Neural progenitor cell (in vitro differentiated cells): ENCODE measurements at regions not wholly inside any gene's neighbourhood (a gene's known extent, or its start where the extent isn't known, plus 50 kb on each side); places are given as distances from the start of the nearest gene placed in this dataset.

Experiments
- DNase-seq: peaks from one replicate; pipeline ENCODE4 v3.0.0-alpha.2; 2016; ENCODE audit warnings: low spot score
- H2AFZ ChIP-seq: fragments of 200-600 bp; sonication (generic); replicated peaks from 2 replicates; pipeline ENCODE4 v1.6.1; 2016; ENCODE audit warnings: antibody characterized with exemption
- H3F3A ChIP-seq: fragments of 200-600 bp; sonication (generic); 2 replicates; pipeline ENCODE4 v1.6.1; 2016; ENCODE audit warnings: antibody characterized with exemption, low read depth
- H3K27ac ChIP-seq: fragments of 200-600 bp; sonication (generic); 2 replicates; pipeline ENCODE4 v1.5.1; 2016; ENCODE audit warnings: mild to moderate bottlenecking
- H3K27me3 ChIP-seq: fragments of 200-600 bp; sonication (generic); 2 replicates; pipeline ENCODE4 v1.6.1; 2016; ENCODE audit warnings: mild to moderate bottlenecking, moderate library complexity
- H3K36me3 ChIP-seq: fragments of 200-600 bp; sonication (generic); 2 replicates; pipeline ENCODE4 v1.5.1; 2016
- H3K4me1 ChIP-seq: fragments of 200-600 bp; sonication (generic); 2 replicates; pipeline ENCODE4 v1.6.1; 2016; ENCODE audit warnings: mixed run types
- H3K4me2 ChIP-seq: fragments of 200-600 bp; sonication (generic); 2 replicates; pipeline ENCODE4 v1.6.1; 2016
- H3K4me3 ChIP-seq: fragments of 200-600 bp; sonication (generic); 2 replicates; pipeline ENCODE4 v1.5.1; 2016
- H3K79me2 ChIP-seq: fragments of 200-600 bp; sonication (generic); 2 replicates; pipeline ENCODE4 v1.6.1; 2016; ENCODE audit warnings: low read depth
- H3K9ac ChIP-seq: fragments of 200-600 bp; sonication (generic); 2 replicates; pipeline ENCODE4 v1.6.1; 2016
- H3K9me3 ChIP-seq: fragments of 200-600 bp; sonication (generic); 2 replicates; pipeline ENCODE4 v1.5.1; 2016; ENCODE audit warnings: low read depth
- H4K20me1 ChIP-seq: fragments of 200-600 bp; sonication (generic); 2 replicates; pipeline ENCODE4 v1.6.1; 2016; ENCODE audit warnings: low read depth
- H3K27ac Mint-ChIP-seq: 3 replicates; pipeline ENCODE4 v1.8.0; 2021; ENCODE audit warnings: mixed read lengths
- H3K27me3 Mint-ChIP-seq: 2 replicates; pipeline ENCODE4 v1.8.0; 2022; ENCODE audit warnings: low read depth, mild to moderate bottlenecking, inconsistent platforms, moderate library complexity, mixed read lengths; ENCODE audit not compliant: insufficient read depth
- H3K36me3 Mint-ChIP-seq: 3 replicates; pipeline ENCODE4 v1.8.0; 2021; ENCODE audit warnings: mixed read lengths
- H3K4me1 Mint-ChIP-seq: 3 replicates; pipeline ENCODE4 v1.8.0; 2021; ENCODE audit warnings: mixed read lengths
- H3K4me3 Mint-ChIP-seq: 3 replicates; pipeline ENCODE4 v1.8.0; 2021; ENCODE audit warnings: mild to moderate bottlenecking, moderate library complexity, mixed read lengths
- H3K9me3 Mint-ChIP-seq: 3 replicates; pipeline ENCODE4 v1.8.0; 2020; ENCODE audit warnings: mixed read lengths
- EZH2 ChIP-seq: fragments of 200-600 bp; sonication (generic); IDR thresholded peaks from 2 replicates; pipeline ENCODE4 v1.6.1; 2017; ENCODE audit warnings: antibody characterized with exemption, mild to moderate bottlenecking, moderate library complexity
- EZH2phosphoT487 ChIP-seq: fragments of 200-600 bp; sonication (generic); IDR thresholded peaks from 2 replicates; pipeline ENCODE4 v1.6.1; 2017; ENCODE audit warnings: antibody characterized with exemption
- TF ChIP-seq, protein P1 (sequence below): fragments of 200-600 bp; sonication (generic); IDR thresholded peaks from 2 replicates; pipeline ENCODE4 v1.5.1; 2017; ENCODE audit warnings: antibody characterized with exemption, mild to moderate bottlenecking

- H2AFZ ChIP-seq, result no peak overlapping the region
- H3K9me3 ChIP-seq, result no peaks in the 10 kb centered on the region
- TF ChIP-seq EZH2 (no peak), EZH2phosphoT487 (no peak)
- TF ChIP-seq, protein P1, sequence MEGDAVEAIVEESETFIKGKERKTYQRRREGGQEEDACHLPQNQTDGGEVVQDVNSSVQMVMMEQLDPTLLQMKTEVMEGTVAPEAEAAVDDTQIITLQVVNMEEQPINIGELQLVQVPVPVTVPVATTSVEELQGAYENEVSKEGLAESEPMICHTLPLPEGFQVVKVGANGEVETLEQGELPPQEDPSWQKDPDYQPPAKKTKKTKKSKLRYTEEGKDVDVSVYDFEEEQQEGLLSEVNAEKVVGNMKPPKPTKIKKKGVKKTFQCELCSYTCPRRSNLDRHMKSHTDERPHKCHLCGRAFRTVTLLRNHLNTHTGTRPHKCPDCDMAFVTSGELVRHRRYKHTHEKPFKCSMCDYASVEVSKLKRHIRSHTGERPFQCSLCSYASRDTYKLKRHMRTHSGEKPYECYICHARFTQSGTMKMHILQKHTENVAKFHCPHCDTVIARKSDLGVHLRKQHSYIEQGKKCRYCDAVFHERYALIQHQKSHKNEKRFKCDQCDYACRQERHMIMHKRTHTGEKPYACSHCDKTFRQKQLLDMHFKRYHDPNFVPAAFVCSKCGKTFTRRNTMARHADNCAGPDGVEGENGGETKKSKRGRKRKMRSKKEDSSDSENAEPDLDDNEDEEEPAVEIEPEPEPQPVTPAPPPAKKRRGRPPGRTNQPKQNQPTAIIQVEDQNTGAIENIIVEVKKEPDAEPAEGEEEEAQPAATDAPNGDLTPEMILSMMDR, result no peak
- no peak overlapping the region for H3K4me3 Mint-ChIP-seq
- H3K36me3 ChIP-seq, result no peaks in the 10 kb centered on the region
- H3F3A ChIP-seq, result no peaks in the 10 kb centered on the region
- no peak overlapping the region for H3K4me3 ChIP-seq
- H3K27me3 ChIP-seq, result no peaks in the 10 kb centered on the region
- peaks cover 8% of the 10 kb centered on the region for H3K9me3 Mint-ChIP-seq
- peaks cover 4% of the 10 kb centered on the region for H3K27me3 Mint-ChIP-seq
- peak; percentile 75 for DNase-seq
- H3K36me3 Mint-ChIP-seq, result no peaks in the 10 kb centered on the region
- H3K4me1 ChIP-seq, result peaks cover 6% of the 10 kb centered on the region
- H3K27ac Mint-ChIP-seq, result no peak overlapping the region
- no peaks in the 10 kb centered on the region for H3K79me2 ChIP-seq
- peaks cover 3% of the 10 kb centered on the region for H4K20me1 ChIP-seq
- H3K9ac ChIP-seq, result no peak overlapping the region
- no peak overlapping the region for H3K27ac ChIP-seq
- H3K4me2 ChIP-seq, result no peak overlapping the region
- H3K4me1 Mint-ChIP-seq, result peaks cover 10% of the 10 kb centered on the region
These were observed 274.0 kb downstream of the BRD1 start for GRCh38 chr22:49553518-49554295.

DNA sequence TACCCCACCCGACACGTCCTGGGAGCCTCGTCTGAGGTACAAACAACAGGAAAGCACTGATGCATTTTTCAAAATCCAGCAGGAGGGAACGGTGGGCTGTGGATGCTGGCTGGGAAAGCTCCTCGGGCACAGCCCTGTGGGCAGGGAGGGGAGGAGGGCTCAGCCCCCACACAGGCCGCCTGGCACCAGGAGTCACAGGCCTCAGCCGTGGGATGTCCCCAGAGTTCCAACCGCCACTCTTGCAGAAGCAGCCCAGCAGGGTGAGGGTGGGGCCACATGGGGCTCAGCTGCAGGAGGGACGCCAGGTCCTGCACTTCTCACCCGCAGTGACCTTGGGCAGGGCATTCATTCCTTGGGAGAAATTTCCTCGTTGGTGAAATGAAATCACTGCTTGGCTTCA lies 274.6 kb downstream of the BRD1 start:
- peaks cover 3% of the 10 kb centered on the region for H4K20me1 ChIP-seq
- no peaks in the 10 kb centered on the region for H3K9me3 ChIP-seq
- H3K9ac ChIP-seq, result no peak overlapping the region
- no peaks in the 10 kb centered on the region for H3K36me3 ChIP-seq
- no peak overlapping the region for H3K4me2 ChIP-seq
- H3K36me3 Mint-ChIP-seq, result no peaks in the 10 kb centered on the region
- H2AFZ ChIP-seq, result no peak overlapping the region
- peaks cover 6% of the 10 kb centered on the region for H3K4me1 ChIP-seq
- H3K4me3 Mint-ChIP-seq, result no peak overlapping the region
- no peaks in the 10 kb centered on the region for H3F3A ChIP-seq
- no peak overlapping the region for H3K27ac ChIP-seq
- no peak for TF ChIP-seq EZH2
- peaks cover 10% of the 10 kb centered on the region for H3K4me1 Mint-ChIP-seq
- no peak for DNase-seq
- H3K79me2 ChIP-seq, result no peaks in the 10 kb centered on the region
- peaks cover 8% of the 10 kb centered on the region for H3K9me3 Mint-ChIP-seq
- H3K4me3 ChIP-seq, result no peak overlapping the region
- no peak overlapping the region for H3K27ac Mint-ChIP-seq
- H3K27me3 Mint-ChIP-seq, result peaks cover 4% of the 10 kb centered on the region
- no peaks in the 10 kb centered on the region for H3K27me3 ChIP-seq

- no peak overlapping the region for H3K4me3 Mint-ChIP-seq
- TF ChIP-seq, protein P1, result no peak
- no peak for TF ChIP-seq EZH2phosphoT487
- no peak for TF ChIP-seq EZH2
- H3K4me3 ChIP-seq, result no peak overlapping the region
These were observed 275.6 kb downstream of the BRD1 start for GRCh38 chr22:49551897-49552614.

More at GRCh38 chr22:49551897-49552614, 275.6 kb downstream of the BRD1 start:
- no peak overlapping the region for H3K27ac ChIP-seq
- DNase-seq, result no peak
- Mint-ChIP-seq H3K9me3 (peaks cover 8% of the 10 kb centered on the region), H3K4me1 (peaks cover 10% of the 10 kb centered on the region), H3K27ac (peak overlapping the region; percentile 81), H3K27me3 (peaks cover 4% of the 10 kb centered on the region), H3K36me3 (no peaks in the 10 kb centered on the region)
- no peak overlapping the region for H3K4me2 ChIP-seq
- no peaks in the 10 kb centered on the region for H3K27me3 ChIP-seq
- peaks cover 6% of the 10 kb centered on the region for H3K4me1 ChIP-seq
- no peaks in the 10 kb centered on the region for H3F3A ChIP-seq
- no peaks in the 10 kb centered on the region for H3K36me3 ChIP-seq
- H3K9ac ChIP-seq, result no peak overlapping the region
- H4K20me1 ChIP-seq, result peaks cover 3% of the 10 kb centered on the region
- no peak overlapping the region for H2AFZ ChIP-seq
- no peaks in the 10 kb centered on the region for H3K79me2 ChIP-seq
- H3K9me3 ChIP-seq, result no peaks in the 10 kb centered on the region
